ENCODE measurements at regions not wholly inside any gene's neighbourhood (a gene's known extent, or its start where the extent isn't known, plus 50 kb on each side); places are given as distances from the start of the nearest gene placed in this dataset.
A peak's percentile ranks its signal among the peaks of the same experiment; 100 is the strongest.
"Not testable (repeated sequence)": the region's sequence is repeated elsewhere in the genome, so short reads cannot be mapped to it uniquely, and the experiment has no call there.

DNA sequence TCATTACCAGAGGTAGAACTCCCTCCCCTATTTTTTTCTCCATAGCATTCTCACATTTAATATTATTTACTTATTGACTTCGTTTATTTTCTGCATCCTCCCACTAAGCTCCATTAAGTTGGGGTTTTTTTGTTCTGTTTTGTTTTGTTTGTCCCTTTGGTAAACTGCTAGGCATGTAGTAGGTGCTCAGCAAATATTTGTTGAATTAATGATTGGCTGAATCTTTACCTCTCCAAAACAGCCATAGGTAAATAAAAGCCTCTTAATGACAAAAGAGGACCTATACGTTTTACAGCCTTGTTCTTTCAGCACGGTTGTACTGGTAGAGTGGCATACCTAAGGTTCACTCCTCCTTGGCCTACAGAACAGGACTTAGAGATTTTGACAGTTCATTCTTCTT, 52.0 kb downstream of the PRORP start:
- no peak for DNase-seq
- Mint-ChIP-seq H3K4me3 (no peak overlapping the region), H3K4me1 (ENCODE audit: low read depth) (no peaks in the 10 kb centered on the region), H3K27me3 (ENCODE audit: low read depth) (no peaks in the 10 kb centered on the region), H3K36me3 (ENCODE audit: insufficient read depth in 2 of 2) (peaks cover 7 to 28% of the 10 kb centered on the region in 2 donors), H3K27ac (peak overlapping the region; percentile 72), H3K9me3 (peaks cover under 1 to 2% of the 10 kb centered on the region in 2 donors)
- ATAC-seq (replicated peaks in 1 of 2) = no peak

DNA sequence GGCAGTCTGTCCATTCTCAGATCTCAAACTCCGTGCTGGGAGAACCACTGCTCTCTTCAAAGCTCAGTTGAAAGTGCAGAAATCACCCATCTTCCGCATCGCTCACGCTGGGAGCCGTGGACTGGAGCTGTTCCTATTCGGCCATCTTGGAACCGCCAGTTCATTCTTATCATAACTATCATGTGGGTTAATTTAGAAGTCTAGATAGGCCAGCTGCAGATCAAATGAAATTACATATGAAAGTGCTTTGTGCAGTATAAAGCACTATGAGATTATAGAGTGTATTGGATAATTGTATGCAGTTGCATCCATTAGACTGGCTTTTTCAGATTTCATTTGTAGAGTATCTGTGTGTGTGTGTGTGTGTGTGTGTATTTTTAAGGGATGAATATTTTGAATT, 57.8 kb downstream of the PRORP start:
- no peak overlapping the region for H3K27ac Mint-ChIP-seq
- H3K9me3 Mint-ChIP-seq = no peaks in the 10 kb centered on the region
- DNase-seq (no peak), ATAC-seq (replicated peaks in 1 of 2) (no peak)
- H3K27me3 Mint-ChIP-seq (ENCODE audit: low read depth) = no peaks in the 10 kb centered on the region
- H3K4me1 Mint-ChIP-seq (ENCODE audit: low read depth) = no peaks in the 10 kb centered on the region
- H3K36me3 Mint-ChIP-seq (ENCODE audit: insufficient read depth in 2 of 2) = peaks cover 1 to 13% of the 10 kb centered on the region in 2 donors
- H3K4me3 Mint-ChIP-seq = no peak overlapping the region

DNA sequence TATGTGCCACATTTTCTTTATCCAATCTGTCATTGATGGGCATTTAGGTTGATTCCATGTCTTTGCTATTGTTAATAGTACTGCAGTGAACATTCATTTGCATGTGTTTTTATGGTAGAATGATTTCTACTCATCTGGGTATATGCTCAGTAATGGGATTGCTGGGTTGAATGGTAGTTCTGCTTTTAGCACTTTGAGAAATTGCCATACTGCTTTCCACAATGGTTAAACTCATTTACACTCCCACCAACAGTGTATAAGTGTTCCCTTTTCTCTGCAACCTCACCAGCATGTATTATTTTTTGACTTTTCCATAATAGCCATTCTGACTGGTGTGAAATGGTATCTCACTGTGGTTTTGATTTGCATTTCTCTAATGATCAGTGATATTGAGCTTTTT, 62.5 kb downstream of the PRORP start:
- H3K36me3 Mint-ChIP-seq (ENCODE audit: insufficient read depth in 2 of 2); H3K9me3 Mint-ChIP-seq; H3K4me1 Mint-ChIP-seq (ENCODE audit: low read depth); H3K27ac Mint-ChIP-seq; DNase-seq; H3K27me3 Mint-ChIP-seq (ENCODE audit: low read depth); H3K4me3 Mint-ChIP-seq; ATAC-seq (replicated peaks in 1 of 2): not testable (repeated sequence)

DNA sequence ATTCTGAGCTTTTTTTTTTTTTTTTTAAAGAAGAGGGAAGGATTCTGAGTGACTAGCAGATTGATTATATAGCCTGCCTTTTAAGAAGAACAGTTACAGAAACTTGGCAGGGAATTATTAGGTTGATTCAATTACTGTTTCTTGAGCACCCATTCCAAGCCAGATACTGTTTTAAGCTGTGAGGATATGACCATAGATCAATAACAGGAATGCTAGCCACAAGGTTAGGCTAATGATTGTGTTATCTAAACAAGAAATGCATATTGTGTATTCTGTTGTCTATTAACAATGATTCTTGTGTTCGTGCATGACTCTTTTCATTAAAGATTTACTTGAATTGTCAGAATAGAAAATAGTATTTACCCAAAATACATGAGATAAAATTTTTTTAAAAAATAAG, 67.1 kb downstream of the PRORP start:
- DNase-seq (no peak), ATAC-seq (replicated peaks in 1 of 2) (no peak)
- H3K4me3 Mint-ChIP-seq = no peak overlapping the region
- H3K27ac Mint-ChIP-seq = no peak overlapping the region
- H3K4me1 Mint-ChIP-seq (ENCODE audit: low read depth) = no peaks in the 10 kb centered on the region
- H3K9me3 Mint-ChIP-seq = peaks cover 0 to 1% of the 10 kb centered on the region in 2 donors
- peaks cover 5 to 14% of the 10 kb centered on the region in 2 donors for H3K36me3 Mint-ChIP-seq (ENCODE audit: insufficient read depth in 2 of 2)
- H3K27me3 Mint-ChIP-seq (ENCODE audit: low read depth) = no peaks in the 10 kb centered on the region

DNA sequence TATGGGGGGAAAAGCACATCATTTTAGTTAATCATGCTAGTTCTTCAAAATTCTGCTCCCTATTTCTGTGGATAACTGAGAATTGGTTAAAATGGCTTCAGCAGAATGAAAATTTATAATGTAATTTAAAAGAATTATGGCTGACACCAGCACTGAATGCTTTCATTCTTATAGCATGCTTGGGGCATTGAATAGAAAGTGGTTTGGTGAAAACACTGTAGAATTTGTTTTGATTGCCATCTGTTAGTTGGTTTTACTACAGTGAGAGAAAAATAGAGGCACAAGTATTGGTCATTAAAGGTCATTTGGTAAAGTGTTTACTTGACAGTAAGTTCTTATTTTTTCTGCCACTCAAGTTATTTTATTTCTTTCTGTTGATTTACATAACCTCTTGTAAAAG, 70.8 kb downstream of the PRORP start:
- Mint-ChIP-seq H3K4me3 (no peak overlapping the region), H3K9me3 (peaks cover 0 to 1% of the 10 kb centered on the region in 2 donors), H3K27ac (no peak overlapping the region), H3K4me1 (ENCODE audit: low read depth) (peaks cover 23% of the 10 kb centered on the region), H3K36me3 (ENCODE audit: insufficient read depth in 2 of 2) (peaks cover 5 to 10% of the 10 kb centered on the region in 2 donors), H3K27me3 (ENCODE audit: low read depth) (no peaks in the 10 kb centered on the region)
- DNase-seq (no peak), ATAC-seq (replicated peaks in 1 of 2) (no peak)

DNA sequence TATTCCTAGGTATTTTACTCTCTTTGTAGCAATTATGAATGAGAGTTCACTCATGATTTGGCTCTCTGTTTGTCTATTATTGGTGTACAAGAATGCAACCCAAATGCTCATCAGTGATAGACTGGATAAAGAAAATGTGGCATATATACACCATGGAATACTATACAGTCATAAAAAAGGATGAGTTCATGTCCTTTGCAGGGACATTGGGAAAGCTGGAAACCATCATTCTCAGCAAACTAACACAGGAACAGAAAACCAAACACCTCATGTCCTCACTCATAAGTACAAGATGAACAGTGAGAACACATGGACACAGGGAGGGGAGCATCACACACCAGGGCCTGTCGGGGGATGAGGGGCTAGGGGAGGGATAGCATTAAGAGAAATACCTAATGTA, 71.8 kb downstream of the PRORP start:
- not testable (repeated sequence) for H3K4me3 Mint-ChIP-seq; ATAC-seq (replicated peaks in 1 of 2); DNase-seq; H3K27me3 Mint-ChIP-seq (ENCODE audit: low read depth); H3K9me3 Mint-ChIP-seq; H3K27ac Mint-ChIP-seq
- H3K36me3 Mint-ChIP-seq (ENCODE audit: insufficient read depth in 2 of 2) = peaks cover 5 to 10% of the 10 kb centered on the region in 2 donors
- peaks cover 23% of the 10 kb centered on the region for H3K4me1 Mint-ChIP-seq (ENCODE audit: low read depth)

DNA sequence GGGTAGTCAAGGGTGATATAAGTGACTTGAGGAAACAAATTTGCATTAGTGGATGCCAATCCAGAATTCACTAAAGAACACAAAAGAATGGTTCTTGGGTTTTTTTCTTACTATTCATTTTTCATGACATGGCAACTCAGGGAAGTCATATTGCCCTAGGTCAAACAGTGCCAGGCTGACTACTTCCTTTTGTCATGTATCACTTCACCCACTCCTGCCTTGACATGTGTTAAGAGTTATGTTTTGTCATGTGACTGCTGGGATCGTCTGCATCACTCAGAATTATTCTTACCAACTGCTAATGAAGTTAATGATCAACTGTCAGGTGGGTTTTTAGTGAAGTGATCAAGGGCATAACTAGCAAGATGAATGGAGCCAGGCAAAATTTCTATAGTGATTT, 74.2 kb downstream of the PRORP start:
- DNase-seq = no peak
- Mint-ChIP-seq H3K9me3 (peaks cover 0 to 1% of the 10 kb centered on the region in 2 donors), H3K27ac (peak overlapping the region; percentile 86), H3K4me1 (ENCODE audit: low read depth) (peaks cover 32% of the 10 kb centered on the region), H3K36me3 (ENCODE audit: insufficient read depth in 2 of 2) (peaks cover 5 to 10% of the 10 kb centered on the region in 2 donors), H3K27me3 (ENCODE audit: low read depth) (no peaks in the 10 kb centered on the region), H3K4me3 (peak overlapping the region in 1 of 2 donors; percentile 25)
- ATAC-seq (replicated peaks in 1 of 2) = peak in 1 of 2 donors; percentile 69

DNA sequence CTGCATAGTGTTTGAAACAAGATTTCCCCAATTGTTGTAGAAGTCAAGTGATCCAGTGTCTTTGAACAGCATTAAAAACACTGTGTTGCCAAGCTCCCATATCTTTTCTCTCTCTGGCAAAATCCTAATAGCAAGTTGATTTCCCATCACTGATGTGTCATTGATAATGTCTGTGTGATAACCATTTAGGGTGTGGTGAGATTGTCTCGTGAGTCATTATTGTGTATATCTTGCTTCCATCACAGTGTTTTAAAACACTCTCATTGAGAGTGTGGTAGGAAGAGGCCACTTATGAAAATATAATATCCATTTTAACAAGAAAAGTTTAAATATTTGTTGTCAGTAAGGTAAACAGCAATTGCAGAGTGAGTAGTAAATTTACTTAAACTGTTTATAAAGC, 74.7 kb downstream of the PRORP start:
- peaks cover 0 to 1% of the 10 kb centered on the region in 2 donors for H3K9me3 Mint-ChIP-seq
- H3K36me3 Mint-ChIP-seq (ENCODE audit: insufficient read depth in 2 of 2) = peaks cover 5 to 7% of the 10 kb centered on the region in 2 donors
- peak overlapping the region; percentile 86 for H3K27ac Mint-ChIP-seq
- H3K27me3 Mint-ChIP-seq (ENCODE audit: low read depth) = no peaks in the 10 kb centered on the region
- peak; percentile 60 to 64 for ATAC-seq (replicated peaks in 1 of 2)
- no peak for DNase-seq
- peak overlapping the region in 1 of 2 donors; percentile 25 for H3K4me3 Mint-ChIP-seq
- H3K4me1 Mint-ChIP-seq (ENCODE audit: low read depth) = peaks cover 32% of the 10 kb centered on the region

DNA sequence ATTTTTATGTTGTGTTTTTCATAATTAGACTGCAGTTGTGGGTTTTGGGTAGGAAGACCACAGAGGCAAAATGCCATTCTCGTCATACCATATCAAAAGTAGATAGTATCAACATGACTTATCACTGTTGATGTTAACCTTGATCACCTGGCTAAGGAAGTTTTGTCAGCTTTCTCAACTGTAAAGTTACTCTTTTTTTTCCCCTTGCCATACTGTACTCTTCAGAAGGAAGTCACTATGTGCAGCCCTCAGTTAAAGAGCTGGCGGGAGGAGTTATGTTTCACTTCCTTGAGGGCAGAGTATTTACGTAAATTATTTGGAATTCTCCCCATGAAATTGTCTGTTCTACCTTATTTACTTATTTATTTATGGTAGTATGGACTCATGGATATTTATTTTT, 78.7 kb downstream of the PRORP start:
- Mint-ChIP-seq H3K27ac (peak overlapping the region; percentile 82), H3K36me3 (ENCODE audit: insufficient read depth in 2 of 2) (peaks cover 0 to 3% of the 10 kb centered on the region in 2 donors), H3K27me3 (ENCODE audit: low read depth) (no peaks in the 10 kb centered on the region), H3K4me3 (peak overlapping the region; percentile 31 to 70), H3K9me3 (no peaks in the 10 kb centered on the region), H3K4me1 (ENCODE audit: low read depth) (peaks cover 48% of the 10 kb centered on the region)
- DNase-seq = peak; percentile 6 to 11
- peak; percentile 71 to 80 for ATAC-seq (replicated peaks in 1 of 2)

DNA sequence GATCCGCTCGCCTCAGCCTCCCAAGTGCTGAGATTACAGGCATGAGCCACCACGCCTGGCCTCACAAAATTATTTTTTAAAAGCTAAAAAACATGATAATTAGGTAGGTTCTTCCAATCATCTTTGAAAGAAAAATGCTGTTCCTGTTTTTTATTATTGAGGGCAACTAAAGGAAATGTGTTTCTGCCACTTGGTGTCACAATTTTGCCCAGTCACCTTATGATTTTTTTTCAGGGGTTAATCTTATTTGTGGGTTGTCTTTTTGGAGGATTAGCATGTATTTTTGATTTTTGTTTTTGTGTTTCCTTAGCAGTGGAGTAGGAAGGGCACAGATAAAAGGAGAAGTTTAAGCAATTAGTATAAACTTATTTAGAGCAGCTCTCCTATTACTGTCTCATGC, 79.8 kb downstream of the PRORP start:
- H3K4me1 Mint-ChIP-seq (ENCODE audit: low read depth) = peaks cover 37% of the 10 kb centered on the region
- ATAC-seq (replicated peaks in 1 of 2) = no peak
- DNase-seq = no peak
- H3K9me3 Mint-ChIP-seq = no peaks in the 10 kb centered on the region
- H3K27me3 Mint-ChIP-seq (ENCODE audit: low read depth) = no peaks in the 10 kb centered on the region
- peak overlapping the region; percentile 83 for H3K27ac Mint-ChIP-seq
- H3K36me3 Mint-ChIP-seq (ENCODE audit: insufficient read depth in 2 of 2) = peaks cover 0 to 3% of the 10 kb centered on the region in 2 donors
- peak overlapping the region; percentile 27 to 47 for H3K4me3 Mint-ChIP-seq

DNA sequence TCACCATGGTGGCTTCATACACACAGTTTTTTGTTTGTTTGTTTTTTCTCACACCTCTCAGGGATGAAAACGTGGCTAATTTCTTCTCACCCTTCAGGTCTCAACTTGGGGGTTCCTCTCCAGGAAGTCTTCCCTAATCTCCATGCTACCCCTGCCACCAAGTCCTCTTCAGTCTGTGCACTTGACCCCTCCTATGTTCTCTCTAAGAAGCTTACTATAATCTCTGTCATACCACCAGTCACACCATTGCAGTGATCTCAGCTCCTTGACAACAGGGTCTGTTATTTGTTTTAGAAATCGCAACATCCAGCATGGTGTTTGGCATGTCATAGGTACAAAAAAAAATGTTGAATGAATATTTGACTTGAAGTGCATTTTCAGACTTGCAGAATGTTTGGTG, 83.4 kb downstream of the PRORP start:
- H3K4me3 Mint-ChIP-seq = no peak overlapping the region
- peaks cover 0 to 3% of the 10 kb centered on the region in 2 donors for H3K36me3 Mint-ChIP-seq (ENCODE audit: insufficient read depth in 2 of 2)
- H3K27ac Mint-ChIP-seq = peak overlapping the region; percentile 31
- DNase-seq = no peak
- H3K4me1 Mint-ChIP-seq (ENCODE audit: low read depth) = peaks cover 28% of the 10 kb centered on the region
- no peak for ATAC-seq (replicated peaks in 1 of 2)
- no peaks in the 10 kb centered on the region for H3K9me3 Mint-ChIP-seq
- no peaks in the 10 kb centered on the region for H3K27me3 Mint-ChIP-seq (ENCODE audit: low read depth)

DNA sequence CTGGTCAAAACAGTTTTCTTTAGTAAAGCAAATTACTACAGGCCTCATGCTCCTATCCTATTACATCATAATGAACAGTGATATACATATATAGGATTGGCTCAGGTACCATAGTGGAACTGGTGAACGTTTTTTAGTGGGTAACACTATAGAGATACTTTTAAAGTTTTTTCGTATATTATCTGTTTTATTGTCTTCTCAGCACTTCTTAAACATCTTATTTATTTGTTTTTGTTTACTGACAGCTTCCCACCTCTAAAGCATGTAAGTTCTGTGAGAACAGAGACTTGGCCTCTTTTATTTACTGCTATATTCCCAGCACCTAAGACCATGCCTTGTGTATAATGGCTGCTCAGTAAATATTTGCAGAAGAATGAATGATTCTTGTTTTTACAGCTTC, 81.1 kb upstream of the PSMA6 start:
- Mint-ChIP-seq H3K9me3 (no peaks in the 10 kb centered on the region), H3K27ac (no peak overlapping the region), H3K27me3 (ENCODE audit: low read depth) (no peaks in the 10 kb centered on the region), H3K4me1 (ENCODE audit: low read depth) (no peaks in the 10 kb centered on the region), H3K36me3 (ENCODE audit: insufficient read depth in 2 of 2) (no peaks in the 10 kb centered on the region), H3K4me3 (no peak overlapping the region)
- DNase-seq (no peak), ATAC-seq (replicated peaks in 1 of 2) (no peak)

DNA sequence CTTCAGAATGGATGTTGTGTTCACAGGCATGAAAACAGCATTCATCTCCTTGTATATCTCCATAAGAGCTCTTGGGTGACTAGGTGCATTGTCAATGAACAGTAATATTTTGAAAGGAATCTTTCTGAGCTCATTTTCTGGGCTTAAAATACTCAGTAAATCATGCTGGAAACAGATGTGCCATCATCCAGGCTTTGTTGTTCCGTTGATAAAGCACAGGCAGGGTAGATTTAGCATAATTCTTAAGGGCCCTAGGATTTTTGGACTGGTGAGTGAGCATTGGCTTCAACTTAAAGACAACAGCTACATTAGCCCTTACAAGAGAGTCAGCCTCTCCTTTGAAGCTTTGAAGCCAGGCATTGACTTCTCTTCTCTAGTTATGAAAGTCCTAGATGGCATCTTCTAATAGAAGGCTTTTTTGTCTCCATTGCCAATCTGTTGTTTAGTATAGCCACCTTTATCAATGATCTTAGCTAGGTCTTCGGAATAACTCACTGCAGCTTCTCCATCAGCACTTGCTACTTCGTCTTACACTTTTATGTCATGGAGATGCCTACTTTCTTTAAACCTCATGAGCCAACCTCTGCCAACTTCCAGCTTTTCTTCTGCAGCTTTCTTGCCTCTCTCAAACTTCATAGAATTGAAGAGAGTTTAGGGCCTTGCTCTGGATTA, 79.6 kb upstream of the PSMA6 start:
- DNase-seq (no peak), ATAC-seq (replicated peaks in 1 of 2) (no peak)
- no peak overlapping the region for H3K4me3 Mint-ChIP-seq
- peaks cover 0 to under 1% of the 10 kb centered on the region in 2 donors for H3K36me3 Mint-ChIP-seq (ENCODE audit: insufficient read depth in 2 of 2)
- H3K27me3 Mint-ChIP-seq (ENCODE audit: low read depth) = no peaks in the 10 kb centered on the region
- no peaks in the 10 kb centered on the region for H3K4me1 Mint-ChIP-seq (ENCODE audit: low read depth)
- no peak overlapping the region for H3K27ac Mint-ChIP-seq
- no peaks in the 10 kb centered on the region for H3K9me3 Mint-ChIP-seq

Measured in activated T-cell treated with anti-CD3 and anti-CD28 coated beads, Interleukin-2, amount 50 U/mL, for 72 hours (primary cell).